Lower leg skin (tissue), 4 donors: ENCODE measurements at regions not wholly inside any gene's neighbourhood (a gene's known extent, or its start where the extent isn't known, plus 50 kb on each side); places are given as distances from the start of the nearest gene placed in this dataset.
"Not testable (repeated sequence)": the region's sequence is repeated elsewhere in the genome, so short reads cannot be mapped to it uniquely, and the experiment has no call there.

ENCODE experiments used
- DNase-seq, 2 donors: peaks; one replicate each; pipeline ENCODE4 v3.0.0-alpha.2; 2019; ENCODE audit warnings: low spot score in 2 of 2
- H3K4me3 ChIP-seq: fragments of 200-600 bp; sonication (generic); 2 replicates; pipeline ENCODE4 v1.5.1; 2017; ENCODE audit warnings: mild to moderate bottlenecking, low read depth; ENCODE audit not compliant: poor library complexity, severe bottlenecking
- POLR2A ChIP-seq, 2 donors: fragments of 450-650 bp; IDR thresholded peaks; one replicate each; pipeline ENCODE4 v1.6.1; 2016 to 2017; ENCODE audit warnings: antibody characterized with exemption in 2 of 2, mild to moderate bottlenecking in 1 of 2, moderate library complexity in 1 of 2
- WGBS, 2 donors: methylation state at CpG; one replicate each; pipeline ENCODE4 v1.1.5; 2018; 5-methylcytosine and 5-hydroxymethylcytosine counted together
- intact Hi-C: fragments of 100-400 bp; cut with DNase I; formaldehyde crosslinking; loops from one replicate; pipeline ENCODE4 v1.15.0; 2023; ENCODE audit warnings: low total_unique reads
- TF ChIP-seq, protein P1 (sequence below), 3 donors: fragments of 450-650 bp; IDR thresholded peaks; one replicate each; pipeline ENCODE4 v1.5.1; 2016; ENCODE audit warnings: antibody characterized with exemption in 3 of 3, mild to moderate bottlenecking in 3 of 3, moderate library complexity in 2 of 3

DNA sequence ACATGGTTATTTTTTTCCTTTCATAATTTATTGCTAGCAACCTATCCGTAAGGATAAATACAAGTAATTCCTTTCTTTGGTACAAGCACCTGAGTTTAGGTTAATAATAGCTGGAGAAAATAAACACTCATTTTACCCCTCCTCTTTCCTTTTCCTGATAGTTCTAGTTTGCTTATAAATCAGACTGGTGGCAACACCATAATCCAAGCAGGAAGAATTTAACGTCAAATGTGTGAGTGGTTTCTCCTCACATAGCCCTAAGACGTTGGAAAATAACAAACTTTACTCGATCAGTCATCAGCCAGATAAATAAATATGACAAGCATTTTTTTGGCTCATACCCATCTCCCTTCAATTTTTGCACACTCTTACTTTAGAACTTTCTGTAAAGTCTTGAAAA lies 190.3 kb upstream of the FAM241A start:
- no peak overlapping the region for H3K4me3 ChIP-seq
- DNase-seq: no peak
- intact Hi-C loops: no loop called here
- no peak for TF ChIP-seq POLR2A (IDR thresholded peaks at IDR 0.05)
- TF ChIP-seq, protein P1, sequence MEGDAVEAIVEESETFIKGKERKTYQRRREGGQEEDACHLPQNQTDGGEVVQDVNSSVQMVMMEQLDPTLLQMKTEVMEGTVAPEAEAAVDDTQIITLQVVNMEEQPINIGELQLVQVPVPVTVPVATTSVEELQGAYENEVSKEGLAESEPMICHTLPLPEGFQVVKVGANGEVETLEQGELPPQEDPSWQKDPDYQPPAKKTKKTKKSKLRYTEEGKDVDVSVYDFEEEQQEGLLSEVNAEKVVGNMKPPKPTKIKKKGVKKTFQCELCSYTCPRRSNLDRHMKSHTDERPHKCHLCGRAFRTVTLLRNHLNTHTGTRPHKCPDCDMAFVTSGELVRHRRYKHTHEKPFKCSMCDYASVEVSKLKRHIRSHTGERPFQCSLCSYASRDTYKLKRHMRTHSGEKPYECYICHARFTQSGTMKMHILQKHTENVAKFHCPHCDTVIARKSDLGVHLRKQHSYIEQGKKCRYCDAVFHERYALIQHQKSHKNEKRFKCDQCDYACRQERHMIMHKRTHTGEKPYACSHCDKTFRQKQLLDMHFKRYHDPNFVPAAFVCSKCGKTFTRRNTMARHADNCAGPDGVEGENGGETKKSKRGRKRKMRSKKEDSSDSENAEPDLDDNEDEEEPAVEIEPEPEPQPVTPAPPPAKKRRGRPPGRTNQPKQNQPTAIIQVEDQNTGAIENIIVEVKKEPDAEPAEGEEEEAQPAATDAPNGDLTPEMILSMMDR (IDR thresholded peaks at IDR 0.05): no peak
- 34 to 39% methylated on average over 4 of the region's 4 CpGs for whole genome bisulfite sequencing, 2 donors

DNA sequence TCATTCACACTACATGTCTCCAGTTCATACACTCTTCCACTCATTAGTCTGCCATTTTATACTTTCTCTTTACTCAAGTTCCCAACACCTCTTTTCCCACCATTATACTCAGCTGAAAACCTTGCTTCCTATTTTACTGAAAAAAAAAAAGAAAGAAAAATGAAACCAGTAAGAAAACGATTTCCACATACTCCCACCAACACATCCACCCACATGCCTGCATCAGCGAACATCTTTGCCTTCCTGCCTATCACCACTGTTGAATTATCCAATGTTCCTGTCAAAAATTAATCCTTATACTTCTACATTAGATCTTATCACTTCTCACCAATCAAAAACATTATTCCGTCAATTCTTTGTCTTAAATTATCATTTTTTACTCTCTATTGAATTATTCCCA lies 188.1 kb upstream of the FAM241A start:
- no peak for DNase-seq
- TF ChIP-seq, protein P1 (IDR thresholded peaks at IDR 0.05): no peak
- no peak for TF ChIP-seq POLR2A (IDR thresholded peaks at IDR 0.05)
- 62 to 66% methylated on average over 3 of the region's 3 CpGs for WGBS, 2 donors
- intact Hi-C loops: no loop called here
- no peak overlapping the region for H3K4me3 ChIP-seq

DNA sequence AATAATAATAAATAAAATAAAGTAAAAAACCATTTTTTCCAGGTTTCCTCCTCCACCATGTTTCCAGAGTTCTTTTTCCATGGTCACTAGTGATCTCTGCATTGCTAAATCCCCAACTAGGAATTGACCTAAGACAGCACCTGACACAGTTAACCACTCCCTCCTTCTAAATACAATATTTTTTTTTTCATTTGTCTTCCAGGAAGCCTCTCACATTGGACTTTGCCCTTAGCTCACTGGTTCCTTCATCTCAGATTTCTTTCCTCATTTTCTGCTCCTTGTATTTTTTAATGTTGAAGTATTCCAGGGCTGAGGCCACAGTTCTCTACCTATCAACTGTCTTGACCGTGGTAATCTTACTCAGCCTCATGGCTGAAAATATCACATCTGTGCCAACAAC lies 187.3 kb upstream of the FAM241A start:
- no peak overlapping the region for H3K4me3 ChIP-seq
- DNase-seq: no peak
- intact Hi-C loops: no loop called here
- WGBS, 2 donors: 86 to 94% methylated on average over 1 of the region's 1 CpG
- no peak for TF ChIP-seq POLR2A (IDR thresholded peaks at IDR 0.05)

DNA sequence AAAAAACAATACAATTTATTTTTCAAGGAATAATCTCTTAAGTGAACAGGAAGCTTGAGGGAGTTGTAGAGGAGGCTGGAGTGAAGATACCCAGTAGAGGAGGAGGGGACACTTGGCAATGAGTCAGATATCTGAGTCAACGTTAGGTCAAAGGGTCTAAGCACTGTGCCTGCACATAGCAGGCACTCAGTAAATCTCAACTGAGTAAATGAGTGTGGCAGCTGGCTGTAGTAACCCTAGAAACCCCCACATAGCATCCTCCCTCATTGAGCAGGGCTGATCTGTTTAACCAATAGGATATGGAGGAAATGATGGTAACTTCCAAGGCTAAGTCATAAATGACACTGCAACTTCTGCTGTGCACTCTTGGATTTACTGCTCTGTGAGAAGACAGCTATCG lies 186.0 kb upstream of the FAM241A start:
- 55 to 75% methylated on average over 2 of the region's 2 CpGs for WGBS, 2 donors
- no peak for TF ChIP-seq POLR2A (IDR thresholded peaks at IDR 0.05)
- TF ChIP-seq, protein P1 (IDR thresholded peaks at IDR 0.05): no peak
- no peak overlapping the region for H3K4me3 ChIP-seq
- intact Hi-C loops: no loop called here
- no peak for DNase-seq

DNA sequence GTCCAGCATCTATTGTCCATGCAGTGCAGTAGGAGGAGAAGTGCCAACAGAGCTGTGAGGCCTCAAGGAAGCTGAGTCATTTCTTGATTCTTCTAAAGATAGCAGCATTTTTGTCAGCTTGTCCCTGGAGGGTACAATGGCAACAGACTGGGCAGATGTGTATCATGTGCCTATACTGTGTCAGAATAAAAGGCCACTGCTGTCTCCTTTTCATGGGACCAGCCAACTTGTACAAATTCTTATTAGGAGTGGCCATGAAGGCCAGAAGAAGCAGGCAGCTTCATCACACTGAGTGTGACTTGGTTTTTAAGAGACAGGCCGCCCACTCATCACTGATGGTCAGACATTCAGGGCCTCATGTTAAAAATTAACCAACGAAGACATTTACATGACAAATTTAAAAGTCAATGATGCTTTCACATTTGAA lies 185.0 kb upstream of the FAM241A start:
- intact Hi-C loops: no loop called here
- DNase-seq: no peak
- WGBS, 2 donors: 77 to 88% methylated on average over 2 of the region's 2 CpGs
- no peak for TF ChIP-seq POLR2A (IDR thresholded peaks at IDR 0.05)
- TF ChIP-seq, protein P1 (IDR thresholded peaks at IDR 0.05): no peak
- no peak overlapping the region for H3K4me3 ChIP-seq

DNA sequence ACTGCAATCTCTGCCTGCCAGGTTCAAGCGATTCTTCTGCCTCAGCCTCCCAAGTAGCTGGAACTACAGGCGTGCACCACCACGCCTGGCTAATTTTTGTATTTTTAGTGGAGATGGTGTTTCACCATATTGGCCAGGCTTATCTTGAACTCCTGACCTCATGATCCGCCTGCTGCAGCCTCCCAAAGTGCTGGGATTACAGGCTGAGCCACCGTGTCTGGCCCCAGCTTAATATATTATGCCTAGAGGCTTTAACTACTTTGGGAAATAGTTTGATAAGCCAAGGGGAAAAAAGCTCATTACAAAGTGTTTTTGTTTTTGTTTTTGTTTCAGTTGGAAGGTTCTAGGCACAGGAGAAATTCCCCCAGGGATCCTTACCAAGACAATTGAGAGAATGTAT lies 184.2 kb upstream of the FAM241A start:
- DNase-seq, H3K4me3 ChIP-seq, intact Hi-C loops: not testable (repeated sequence)
- WGBS, 2 donors: 79% methylated on average over 5 of the region's 5 CpGs

DNA sequence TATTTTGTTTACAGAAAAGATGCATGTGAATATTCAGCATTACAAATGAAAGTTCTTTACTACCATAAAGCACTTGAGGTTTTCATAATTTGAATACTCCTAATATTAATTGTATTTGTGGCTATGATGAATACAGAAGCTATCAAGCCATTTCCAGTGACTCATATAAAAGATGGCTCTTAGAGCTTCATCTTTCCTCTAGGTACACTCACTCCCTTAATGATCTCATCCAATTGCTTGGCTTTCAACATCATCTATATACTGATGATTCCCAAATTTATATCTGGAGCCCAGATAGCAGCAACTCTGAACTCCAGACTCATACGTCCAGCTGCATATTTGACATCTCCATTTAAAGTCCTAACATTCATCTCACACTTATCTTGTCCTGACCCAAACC lies 183.4 kb upstream of the FAM241A start:
- 73 to 81% methylated on average over 1 of the region's 1 CpG for WGBS, 2 donors
- intact Hi-C loops: no loop called here

More for the DNA sequence above, 183.4 kb upstream of the FAM241A start:
- TF ChIP-seq, protein P1 (IDR thresholded peaks at IDR 0.05): no peak
- TF ChIP-seq POLR2A (IDR thresholded peaks at IDR 0.05): no peak
- H3K4me3 ChIP-seq: no peak overlapping the region
- no peak for DNase-seq
